Suprapubic skin (tissue), 4 donors: ENCODE measurements at regions not wholly inside any gene's neighbourhood (a gene's known extent, or its start where the extent isn't known, plus 50 kb on each side); places are given as distances from the start of the nearest gene placed in this dataset.
A peak's percentile ranks its signal among the peaks of the same experiment; 100 is the strongest.

Experiments used
- DNase-seq, 2 donors: peaks; one replicate each; pipeline ENCODE4 v3.0.0-alpha.2; 2019; ENCODE audit warnings: low spot score in 2 of 2
- H3K27ac ChIP-seq: fragments of 200-600 bp; sonication (generic); one replicate; pipeline ENCODE4 v1.5.1; 2019
- H3K27me3 ChIP-seq: fragments of 200-600 bp; sonication (generic); one replicate; pipeline ENCODE4 v1.5.1; 2019
- H3K36me3 ChIP-seq: fragments of 200-600 bp; sonication (generic); one replicate; pipeline ENCODE4 v1.5.1; 2019
- H3K4me1 ChIP-seq: fragments of 200-600 bp; sonication (generic); one replicate; pipeline ENCODE4 v1.5.1; 2019
- H3K4me3 ChIP-seq: fragments of 200-600 bp; sonication (generic); one replicate; pipeline ENCODE4 v1.5.1; 2019; ENCODE audit warnings: mild to moderate bottlenecking
- H3K9me3 ChIP-seq: fragments of 200-600 bp; sonication (generic); one replicate; pipeline ENCODE4 v1.5.1; 2019
- EP300 ChIP-seq: sonication (generic); formaldehyde crosslinking; IDR thresholded peaks from one replicate; pipeline ENCODE4 v1.6.1; 2017; ENCODE audit warnings: antibody characterized with exemption
- POLR2A ChIP-seq, 2 donors: fragments of 450-650 bp; IDR thresholded peaks; one replicate each; pipeline ENCODE4 v1.6.1; 2017; ENCODE audit warnings: antibody characterized with exemption in 2 of 2, mild to moderate bottlenecking in 2 of 2, moderate library complexity in 2 of 2
- POLR2AphosphoS5 ChIP-seq, 3 donors: sonication (generic); formaldehyde crosslinking; IDR thresholded peaks; one replicate each; pipeline ENCODE4 v1.6.1; 2017; ENCODE audit warnings: antibody characterized with exemption in 3 of 3
- whole genome bisulfite sequencing: methylation state at CpG from one replicate; pipeline ENCODE4 v1.1.5; 2018; 5-methylcytosine and 5-hydroxymethylcytosine counted together
- TF ChIP-seq, protein P1 (sequence below), 2 donors: fragments of 200-600 bp in 1 of 2; fragments of 450-650 bp in 1 of 2; sonication (generic) in 1 of 2; IDR thresholded peaks; one replicate each; pipeline ENCODE4 v1.5.1; 2016 to 2019; ENCODE audit warnings: antibody characterized with exemption in 2 of 2, mild to moderate bottlenecking in 1 of 2, moderate library complexity in 1 of 2

- H3K36me3 ChIP-seq, result no peaks in the 10 kb centered on the region
- peak overlapping the region; percentile 37 for H3K4me3 ChIP-seq
- no peaks in the 10 kb centered on the region for H3K9me3 ChIP-seq
- 38% methylated on average over 5 of the region's 5 CpGs for WGBS
- no peak for DNase-seq
- no peaks in the 10 kb centered on the region for H3K27me3 ChIP-seq
- peaks cover 8% of the 10 kb centered on the region for H3K4me1 ChIP-seq
- peak overlapping the region; percentile 10 for H3K27ac ChIP-seq
- no peak for TF ChIP-seq POLR2AphosphoS5 (IDR thresholded peaks at IDR 0.05)
- TF ChIP-seq EP300, result no peak
Observed at GRCh38 chr6:10146715-10147451, 268.0 kb downstream of the TFAP2A start.

GRCh38 chr6:10144772-10145171 lies 270.1 kb downstream of the TFAP2A start:
- no peak overlapping the region for H3K4me3 ChIP-seq
- peaks cover 5% of the 10 kb centered on the region for H3K4me1 ChIP-seq
- TF ChIP-seq POLR2A (IDR thresholded peaks at IDR 0.05) (no peak), POLR2AphosphoS5 (IDR thresholded peaks at IDR 0.05) (no peak), EP300 (no peak)
- TF ChIP-seq, protein P1, sequence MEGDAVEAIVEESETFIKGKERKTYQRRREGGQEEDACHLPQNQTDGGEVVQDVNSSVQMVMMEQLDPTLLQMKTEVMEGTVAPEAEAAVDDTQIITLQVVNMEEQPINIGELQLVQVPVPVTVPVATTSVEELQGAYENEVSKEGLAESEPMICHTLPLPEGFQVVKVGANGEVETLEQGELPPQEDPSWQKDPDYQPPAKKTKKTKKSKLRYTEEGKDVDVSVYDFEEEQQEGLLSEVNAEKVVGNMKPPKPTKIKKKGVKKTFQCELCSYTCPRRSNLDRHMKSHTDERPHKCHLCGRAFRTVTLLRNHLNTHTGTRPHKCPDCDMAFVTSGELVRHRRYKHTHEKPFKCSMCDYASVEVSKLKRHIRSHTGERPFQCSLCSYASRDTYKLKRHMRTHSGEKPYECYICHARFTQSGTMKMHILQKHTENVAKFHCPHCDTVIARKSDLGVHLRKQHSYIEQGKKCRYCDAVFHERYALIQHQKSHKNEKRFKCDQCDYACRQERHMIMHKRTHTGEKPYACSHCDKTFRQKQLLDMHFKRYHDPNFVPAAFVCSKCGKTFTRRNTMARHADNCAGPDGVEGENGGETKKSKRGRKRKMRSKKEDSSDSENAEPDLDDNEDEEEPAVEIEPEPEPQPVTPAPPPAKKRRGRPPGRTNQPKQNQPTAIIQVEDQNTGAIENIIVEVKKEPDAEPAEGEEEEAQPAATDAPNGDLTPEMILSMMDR (IDR thresholded peaks at IDR 0.05), result no peak
- no peaks in the 10 kb centered on the region for H3K27me3 ChIP-seq
- H3K27ac ChIP-seq, result no peak overlapping the region
- H3K9me3 ChIP-seq, result no peaks in the 10 kb centered on the region
- 48% methylated on average over 1 of the region's 1 CpG for WGBS
- H3K36me3 ChIP-seq, result no peaks in the 10 kb centered on the region
- DNase-seq, result no peak

DNA sequence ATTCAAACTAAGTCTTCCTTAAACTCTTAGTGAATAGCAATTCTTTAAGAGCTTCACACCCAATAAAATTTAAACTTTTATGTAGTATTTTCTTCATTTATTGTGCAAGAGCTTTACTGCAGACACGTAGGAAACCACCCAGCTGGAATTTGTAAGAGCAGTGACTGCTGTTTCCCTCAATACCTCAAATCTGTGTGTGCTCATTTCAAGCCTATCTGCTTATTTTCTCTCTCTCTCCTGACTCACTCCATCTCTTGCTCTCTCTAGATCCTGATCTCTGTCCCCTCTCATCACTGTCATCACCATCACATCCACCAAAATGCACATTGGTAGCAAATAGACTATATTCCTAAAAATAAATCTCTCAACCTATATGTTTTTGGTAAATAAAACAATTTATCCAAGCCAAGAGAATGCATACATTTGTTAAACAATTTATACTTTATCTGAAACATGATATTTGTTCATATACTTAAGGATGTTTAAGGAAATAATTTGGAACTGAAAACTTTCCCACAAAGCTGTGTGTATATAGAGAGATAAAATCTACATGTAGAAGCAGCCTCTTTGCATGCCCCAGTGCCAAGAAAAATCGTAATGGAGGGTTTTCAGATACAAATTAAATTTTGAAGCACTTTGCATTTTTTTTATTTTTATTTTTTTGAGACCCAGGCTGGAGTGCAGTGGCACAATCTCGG lies 273.0 kb downstream of the TFAP2A start:
- TF ChIP-seq POLR2A (IDR thresholded peaks at IDR 0.05), result no peak
- no peak for TF ChIP-seq POLR2AphosphoS5 (IDR thresholded peaks at IDR 0.05)
- no peak for TF ChIP-seq EP300
- TF ChIP-seq, protein P1 (IDR thresholded peaks at IDR 0.05), result no peak
- 62% methylated on average over 3 of the region's 3 CpGs for WGBS
- no peak for DNase-seq
- Histone ChIP-seq H3K4me3 (no peak overlapping the region), H3K27me3 (no peaks in the 10 kb centered on the region), H3K9me3 (no peaks in the 10 kb centered on the region), H3K27ac (no peak overlapping the region), H3K36me3 (no peaks in the 10 kb centered on the region), H3K4me1 (no peaks in the 10 kb centered on the region)

DNA sequence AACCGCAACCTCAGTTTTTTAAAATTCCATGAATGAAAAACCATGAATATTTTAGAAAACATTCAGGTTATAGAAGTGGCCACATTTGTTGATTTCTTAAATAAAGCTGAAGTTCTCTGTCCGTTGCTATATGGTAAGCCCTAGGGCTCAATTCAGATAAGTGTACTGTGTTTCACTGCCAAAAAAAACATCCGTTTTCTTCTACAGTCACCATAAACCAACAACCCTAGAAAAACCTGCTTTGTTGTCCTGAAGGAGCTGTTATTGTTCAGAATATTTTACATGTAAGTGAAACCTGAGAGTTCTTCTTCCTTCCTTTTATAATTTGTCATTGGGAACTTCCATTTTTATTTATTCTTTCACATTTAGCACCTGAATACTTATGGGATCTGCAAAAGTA lies 274.1 kb downstream of the TFAP2A start:
- H3K36me3 ChIP-seq, result no peaks in the 10 kb centered on the region
- H3K27me3 ChIP-seq, result no peaks in the 10 kb centered on the region
- H3K4me1 ChIP-seq, result no peaks in the 10 kb centered on the region
- H3K4me3 ChIP-seq, result no peak overlapping the region
- DNase-seq, result no peak
- 53% methylated on average over 3 of the region's 3 CpGs for WGBS
- no peaks in the 10 kb centered on the region for H3K9me3 ChIP-seq
- no peak overlapping the region for H3K27ac ChIP-seq
- TF ChIP-seq, protein P1 (IDR thresholded peaks at IDR 0.05), result no peak
- TF ChIP-seq POLR2A (IDR thresholded peaks at IDR 0.05) (no peak), EP300 (no peak), POLR2AphosphoS5 (IDR thresholded peaks at IDR 0.05) (no peak)

DNA sequence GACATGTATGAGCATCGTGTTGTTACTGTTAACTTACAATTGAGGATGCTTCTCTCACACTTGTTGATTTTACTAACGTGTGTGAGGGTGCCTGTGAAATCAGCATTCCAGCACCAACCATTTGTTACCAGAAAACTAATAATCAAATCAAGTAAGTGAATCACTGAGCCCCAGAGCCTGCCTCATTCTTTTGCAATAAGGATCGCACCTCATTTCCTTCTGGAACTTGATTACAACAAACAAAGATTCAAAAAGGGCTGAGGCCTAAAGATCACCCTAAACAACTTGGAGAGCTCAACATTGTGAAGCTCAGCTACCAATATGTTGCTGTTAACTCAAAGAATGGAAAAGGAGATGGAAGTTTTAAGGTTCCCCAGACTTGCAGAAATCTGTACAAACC lies 274.7 kb downstream of the TFAP2A start:
- WGBS, result 65% methylated on average over 3 of the region's 3 CpGs
- no peak for DNase-seq
- H3K36me3 ChIP-seq, result no peaks in the 10 kb centered on the region
- no peaks in the 10 kb centered on the region for H3K9me3 ChIP-seq
- H3K4me3 ChIP-seq, result no peak overlapping the region
- no peaks in the 10 kb centered on the region for H3K4me1 ChIP-seq
- TF ChIP-seq, protein P1 (IDR thresholded peaks at IDR 0.05), result no peak
- no peak overlapping the region for H3K27ac ChIP-seq
- H3K27me3 ChIP-seq, result no peaks in the 10 kb centered on the region
